Uterus (tissue), 2 donors: ENCODE measurements at regions not wholly inside any gene's neighbourhood (a gene's known extent, or its start where the extent isn't known, plus 50 kb on each side); places are given as distances from the start of the nearest gene placed in this dataset.

Experiments used
- POLR2A ChIP-seq, 2 donors: fragments of 450-650 bp; IDR thresholded peaks; one replicate each; pipeline ENCODE4 v1.6.1; 2016; ENCODE audit warnings: antibody characterized with exemption in 2 of 2, mild to moderate bottlenecking in 1 of 2, moderate library complexity in 1 of 2
- TF ChIP-seq, protein P1 (sequence below), 4 experiments: fragments of 200-600 bp in 2 of 4; fragments of 450-650 bp in 2 of 4; sonication (generic) in 2 of 4; IDR thresholded peaks; one replicate each; pipeline ENCODE4 v1.5.1; 2016 to 2019; ENCODE audit warnings: antibody characterized with exemption in 4 of 4, mild to moderate bottlenecking in 2 of 4, moderate library complexity in 1 of 4

DNA sequence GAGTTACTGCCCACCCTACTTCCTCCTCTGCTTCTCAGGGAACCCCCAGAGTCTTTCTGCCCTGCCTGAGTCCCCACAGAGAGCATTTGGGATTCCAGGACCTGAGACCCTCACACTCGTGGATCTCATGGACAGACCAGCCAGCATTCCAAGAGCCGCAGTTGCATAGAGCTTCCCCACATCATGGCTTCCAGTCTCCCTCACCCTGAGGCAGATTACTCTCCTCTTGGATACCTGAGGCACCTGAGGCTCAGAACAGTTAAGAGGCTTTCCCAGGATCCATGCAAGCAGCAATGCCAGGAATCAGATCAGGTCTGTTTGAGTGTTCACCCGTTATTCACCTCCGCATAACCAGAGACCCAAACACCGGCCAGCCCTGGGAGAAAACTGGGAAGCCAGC, 102.2 kb downstream of the TRIM29 start:
- TF ChIP-seq, protein P1, sequence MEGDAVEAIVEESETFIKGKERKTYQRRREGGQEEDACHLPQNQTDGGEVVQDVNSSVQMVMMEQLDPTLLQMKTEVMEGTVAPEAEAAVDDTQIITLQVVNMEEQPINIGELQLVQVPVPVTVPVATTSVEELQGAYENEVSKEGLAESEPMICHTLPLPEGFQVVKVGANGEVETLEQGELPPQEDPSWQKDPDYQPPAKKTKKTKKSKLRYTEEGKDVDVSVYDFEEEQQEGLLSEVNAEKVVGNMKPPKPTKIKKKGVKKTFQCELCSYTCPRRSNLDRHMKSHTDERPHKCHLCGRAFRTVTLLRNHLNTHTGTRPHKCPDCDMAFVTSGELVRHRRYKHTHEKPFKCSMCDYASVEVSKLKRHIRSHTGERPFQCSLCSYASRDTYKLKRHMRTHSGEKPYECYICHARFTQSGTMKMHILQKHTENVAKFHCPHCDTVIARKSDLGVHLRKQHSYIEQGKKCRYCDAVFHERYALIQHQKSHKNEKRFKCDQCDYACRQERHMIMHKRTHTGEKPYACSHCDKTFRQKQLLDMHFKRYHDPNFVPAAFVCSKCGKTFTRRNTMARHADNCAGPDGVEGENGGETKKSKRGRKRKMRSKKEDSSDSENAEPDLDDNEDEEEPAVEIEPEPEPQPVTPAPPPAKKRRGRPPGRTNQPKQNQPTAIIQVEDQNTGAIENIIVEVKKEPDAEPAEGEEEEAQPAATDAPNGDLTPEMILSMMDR (IDR thresholded peaks at IDR 0.05) = no peak
- no peak for TF ChIP-seq POLR2A (IDR thresholded peaks at IDR 0.05)
